ENCODE measurements at regions not wholly inside any gene's neighbourhood (a gene's known extent, or its start where the extent isn't known, plus 50 kb on each side); places are given as distances from the start of the nearest gene placed in this dataset.

- TF ChIP-seq ZNF462 (CRISPR knock-in tag; IDR thresholded peaks at IDR 0.05) (no peak), ZNF114 (CRISPR knock-in tag; IDR thresholded peaks at IDR 0.05) (no peak)
These were observed 521.0 kb upstream of the CFAP20DC start (continued) for GRCh38 chr3:59570806-59571205.

GRCh38 chr3:59567661-59568060, 517.8 kb upstream of the CFAP20DC start:
- Histone ChIP-seq H3K9me2 (ENCODE audit: insufficient read depth) (no peaks in the 10 kb centered on the region), H2AFZ (no peak overlapping the region), H3K4me1 (ENCODE audit: insufficient read depth) (no peaks in the 10 kb centered on the region), H3K4me2 (no peak overlapping the region), H3K27me3 (ENCODE audit: insufficient read depth) (no peaks in the 10 kb centered on the region), H3K27ac (ENCODE audit: low read depth) (no peak overlapping the region), H3K79me2 (replicated peaks; ENCODE audit: insufficient read depth) (no peaks in the 10 kb centered on the region), H3F3A (replicated peaks; ENCODE audit: low read depth) (no peaks in the 10 kb centered on the region), H3K4me3 (no peak overlapping the region), H4K20me1 (replicated peaks; ENCODE audit: insufficient read depth) (no peaks in the 10 kb centered on the region), H3K36me3 (ENCODE audit: insufficient read depth) (no peaks in the 10 kb centered on the region)
- Mint-ChIP-seq H3K27me3 (ENCODE audit: insufficient read depth, low read depth, poor library complexity) (peaks cover 3% of the 10 kb centered on the region), H3K4me3 (no peak overlapping the region), H3K27ac (no peak overlapping the region), H3K36me3 (ENCODE audit: low read depth) (no peaks in the 10 kb centered on the region; the same call in 2 of the 3 replicates), H3K9me3 (no peaks in the 10 kb centered on the region; the same call in 2 of the 3 replicates), H3K4me1 (no peaks in the 10 kb centered on the region)
- DNase-seq (ENCODE audit: low spot score) (no peak), ATAC-seq (no peak)
- TF ChIP-seq ZNF331 (CRISPR knock-in tag; IDR thresholded peaks at IDR 0.05; ENCODE audit: low read depth), result no peak
- TF ChIP-seq, protein P1, sequence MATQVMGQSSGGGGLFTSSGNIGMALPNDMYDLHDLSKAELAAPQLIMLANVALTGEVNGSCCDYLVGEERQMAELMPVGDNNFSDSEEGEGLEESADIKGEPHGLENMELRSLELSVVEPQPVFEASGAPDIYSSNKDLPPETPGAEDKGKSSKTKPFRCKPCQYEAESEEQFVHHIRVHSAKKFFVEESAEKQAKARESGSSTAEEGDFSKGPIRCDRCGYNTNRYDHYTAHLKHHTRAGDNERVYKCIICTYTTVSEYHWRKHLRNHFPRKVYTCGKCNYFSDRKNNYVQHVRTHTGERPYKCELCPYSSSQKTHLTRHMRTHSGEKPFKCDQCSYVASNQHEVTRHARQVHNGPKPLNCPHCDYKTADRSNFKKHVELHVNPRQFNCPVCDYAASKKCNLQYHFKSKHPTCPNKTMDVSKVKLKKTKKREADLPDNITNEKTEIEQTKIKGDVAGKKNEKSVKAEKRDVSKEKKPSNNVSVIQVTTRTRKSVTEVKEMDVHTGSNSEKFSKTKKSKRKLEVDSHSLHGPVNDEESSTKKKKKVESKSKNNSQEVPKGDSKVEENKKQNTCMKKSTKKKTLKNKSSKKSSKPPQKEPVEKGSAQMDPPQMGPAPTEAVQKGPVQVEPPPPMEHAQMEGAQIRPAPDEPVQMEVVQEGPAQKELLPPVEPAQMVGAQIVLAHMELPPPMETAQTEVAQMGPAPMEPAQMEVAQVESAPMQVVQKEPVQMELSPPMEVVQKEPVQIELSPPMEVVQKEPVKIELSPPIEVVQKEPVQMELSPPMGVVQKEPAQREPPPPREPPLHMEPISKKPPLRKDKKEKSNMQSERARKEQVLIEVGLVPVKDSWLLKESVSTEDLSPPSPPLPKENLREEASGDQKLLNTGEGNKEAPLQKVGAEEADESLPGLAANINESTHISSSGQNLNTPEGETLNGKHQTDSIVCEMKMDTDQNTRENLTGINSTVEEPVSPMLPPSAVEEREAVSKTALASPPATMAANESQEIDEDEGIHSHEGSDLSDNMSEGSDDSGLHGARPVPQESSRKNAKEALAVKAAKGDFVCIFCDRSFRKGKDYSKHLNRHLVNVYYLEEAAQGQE (IDR thresholded peaks at IDR 0.05; ENCODE audit: unreplicated experiment), result no peak
- no peak for TF ChIP-seq NANOG (IDR thresholded peaks at IDR 0.05; ENCODE audit: borderline replicate concordance)
- no peak for TF ChIP-seq JUNB (IDR thresholded peaks at IDR 0.05; ENCODE audit: unreplicated experiment)
- no peak for TF ChIP-seq ETS1 (IDR thresholded peaks at IDR 0.05)
- TF ChIP-seq EZH2 (IDR thresholded peaks at IDR 0.05; ENCODE audit: low read depth, unreplicated experiment), result no peak
